SU-DHL-6 (cell line): ENCODE measurements at regions not wholly inside any gene's neighbourhood (a gene's known extent, or its start where the extent isn't known, plus 50 kb on each side); places are given as distances from the start of the nearest gene placed in this dataset.

Experiments used
- EZH2phosphoT487 ChIP-seq: fragments of 200-600 bp; sonication (generic), shearing (Covaris generic); conservative IDR thresholded peaks from 2 replicates; pipeline ENCODE4 v1.6.1; 2018; ENCODE audit warnings: mild to moderate bottlenecking, antibody characterized with exemption, low read length, moderate library complexity, mixed read lengths
- TF ChIP-seq, protein P1 (sequence below): fragments of 200-600 bp; sonication (generic); IDR thresholded peaks from one replicate; pipeline ENCODE4 v1.5.1; 2017; ENCODE audit warnings: antibody characterized with exemption, mild to moderate bottlenecking, low read length, moderate library complexity; ENCODE audit not compliant: insufficient read depth, poor library complexity, severe bottlenecking

DNA sequence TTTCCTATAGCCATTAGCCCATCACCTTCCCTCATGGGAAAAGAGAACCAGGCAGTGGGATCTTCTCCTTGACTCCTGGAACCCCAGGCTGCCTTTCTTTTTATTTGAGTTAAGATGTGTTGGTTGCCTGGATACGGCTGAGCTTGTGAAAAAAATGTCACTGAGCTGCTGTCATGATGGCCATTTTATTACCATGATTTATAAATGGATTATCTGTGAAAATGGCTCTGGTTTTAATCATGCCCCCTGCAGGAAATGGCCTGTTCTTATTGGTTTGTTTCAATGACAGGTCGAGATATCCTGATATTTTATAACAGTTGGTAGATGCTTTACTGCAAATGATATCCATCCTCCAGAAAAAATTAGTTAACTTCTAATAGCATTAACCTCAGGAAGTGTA, 640.4 kb downstream of the CDH11 start:
- TF ChIP-seq, protein P1, sequence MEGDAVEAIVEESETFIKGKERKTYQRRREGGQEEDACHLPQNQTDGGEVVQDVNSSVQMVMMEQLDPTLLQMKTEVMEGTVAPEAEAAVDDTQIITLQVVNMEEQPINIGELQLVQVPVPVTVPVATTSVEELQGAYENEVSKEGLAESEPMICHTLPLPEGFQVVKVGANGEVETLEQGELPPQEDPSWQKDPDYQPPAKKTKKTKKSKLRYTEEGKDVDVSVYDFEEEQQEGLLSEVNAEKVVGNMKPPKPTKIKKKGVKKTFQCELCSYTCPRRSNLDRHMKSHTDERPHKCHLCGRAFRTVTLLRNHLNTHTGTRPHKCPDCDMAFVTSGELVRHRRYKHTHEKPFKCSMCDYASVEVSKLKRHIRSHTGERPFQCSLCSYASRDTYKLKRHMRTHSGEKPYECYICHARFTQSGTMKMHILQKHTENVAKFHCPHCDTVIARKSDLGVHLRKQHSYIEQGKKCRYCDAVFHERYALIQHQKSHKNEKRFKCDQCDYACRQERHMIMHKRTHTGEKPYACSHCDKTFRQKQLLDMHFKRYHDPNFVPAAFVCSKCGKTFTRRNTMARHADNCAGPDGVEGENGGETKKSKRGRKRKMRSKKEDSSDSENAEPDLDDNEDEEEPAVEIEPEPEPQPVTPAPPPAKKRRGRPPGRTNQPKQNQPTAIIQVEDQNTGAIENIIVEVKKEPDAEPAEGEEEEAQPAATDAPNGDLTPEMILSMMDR, result no peak
- no peak for TF ChIP-seq EZH2phosphoT487
